Liver (tissue), 3 donors: ENCODE measurements at regions not wholly inside any gene's neighbourhood (a gene's known extent, or its start where the extent isn't known, plus 50 kb on each side); places are given as distances from the start of the nearest gene placed in this dataset.

ENCODE experiments used
- CTCF ChIP-seq: fragments of 150-350 bp; IDR thresholded peaks from 2 replicates; pipeline ENCODE4 v1.5.1; 2017; ENCODE audit warnings: improper control_type of control experiment, low read depth, low read length; ENCODE audit not compliant: missing input control
- GABPA ChIP-seq, 2 donors: IDR thresholded peaks in 1 of 2; conservative IDR thresholded peaks in 1 of 2; 2 replicates each; pipeline ENCODE4 v1.6.1; 2016; ENCODE audit warnings: antibody characterized with exemption in 2 of 2, mild to moderate bottlenecking in 1 of 2, moderate library complexity in 1 of 2
- TAF1 ChIP-seq: conservative IDR thresholded peaks from 2 replicates; pipeline ENCODE4 v1.6.1; 2016; ENCODE audit warnings: antibody characterized with exemption, mild to moderate bottlenecking
- donor health status: healthy.
- donor health status: healthy.

DNA sequence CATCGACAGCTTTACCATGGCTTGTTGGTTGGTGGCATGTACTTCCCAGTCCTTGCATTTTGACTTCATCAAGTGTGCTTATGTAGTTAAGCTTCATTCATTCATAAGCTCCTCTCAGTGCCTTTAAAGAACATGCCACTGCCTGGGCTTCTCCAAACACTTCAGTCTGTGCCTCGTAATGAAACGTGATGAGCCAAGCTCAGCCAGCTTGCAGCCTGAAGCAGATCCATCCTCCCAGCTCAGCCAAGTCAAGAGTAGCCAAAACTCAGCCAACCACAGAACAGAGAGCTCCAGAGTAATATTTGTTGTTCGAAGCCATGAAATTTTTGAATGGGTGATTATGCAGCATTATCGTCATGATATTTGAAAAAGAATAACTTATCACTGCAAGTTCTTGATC, 989.7 kb downstream of the EFNB2 start:
- no peak for TF ChIP-seq CTCF
- TF ChIP-seq GABPA (IDR thresholded peaks at IDR 0.05 in 1 of 2, conservative IDR thresholded peaks at IDR 0.05 in 1 of 2): no peak
- no peak for TF ChIP-seq TAF1
